Upper lobe of right lung (tissue), 1 donor: ENCODE measurements at regions not wholly inside any gene's neighbourhood (a gene's known extent, or its start where the extent isn't known, plus 50 kb on each side); places are given as distances from the start of the nearest gene placed in this dataset.
A peak's percentile ranks its signal among the peaks of the same experiment; 100 is the strongest.

Source experiments
- ATAC-seq: fragments of 200-7000 bp; cut with Tn5 transposase; one replicate; pipeline ENCODE4 v1.9.1; 2020; ENCODE audit warnings: mild to moderate bottlenecking, moderate library complexity
- DNase-seq: peaks from one replicate; pipeline ENCODE4 v3.0.0-alpha.2; 2020
- H3K27ac ChIP-seq: fragments of 200-600 bp; one replicate; pipeline ENCODE4 v1.8.0; 2022
- H3K27me3 ChIP-seq: fragments of 200-600 bp; one replicate; pipeline ENCODE4 v1.8.0; 2022; ENCODE audit warnings: mild to moderate bottlenecking
- H3K36me3 ChIP-seq: fragments of 200-600 bp; one replicate; pipeline ENCODE4 v1.8.0; 2022
- H3K4me1 ChIP-seq: fragments of 200-600 bp; one replicate; pipeline ENCODE4 v1.8.0; 2022
- H3K4me3 ChIP-seq: fragments of 200-600 bp; one replicate; pipeline ENCODE4 v1.8.0; 2022; ENCODE audit warnings: mild to moderate bottlenecking
- H3K9me3 ChIP-seq: fragments of 200-600 bp; one replicate; pipeline ENCODE4 v1.8.0; 2022
- CTCF ChIP-seq: fragments of 200-600 bp; IDR thresholded peaks from one replicate; pipeline ENCODE4 v1.8.0; 2022; ENCODE audit warnings: antibody characterized with exemption
- intact Hi-C: fragments of 100-400 bp; cut with DNase I; formaldehyde crosslinking; loops from one replicate; pipeline ENCODE4 v1.11.0; 2022
- donor health status: DM: no; HTN: yes; CAD: no; lungs with severe emphysema.

GRCh38 chr9:16329671-16330113 lies 540.8 kb downstream of the BNC2 start:
- Histone ChIP-seq H3K36me3 (no peaks in the 10 kb centered on the region), H3K4me1 (no peaks in the 10 kb centered on the region), H3K27ac (no peak overlapping the region), H3K9me3 (no peaks in the 10 kb centered on the region), H3K27me3 (no peaks in the 10 kb centered on the region), H3K4me3 (no peak overlapping the region)
- intact Hi-C loops, result no loop called here
- TF ChIP-seq CTCF, result no peak
- ATAC-seq (no peak), DNase-seq (no peak)

- H3K27me3 ChIP-seq, result no peaks in the 10 kb centered on the region
- H3K36me3 ChIP-seq, result no peaks in the 10 kb centered on the region
- no peaks in the 10 kb centered on the region for H3K9me3 ChIP-seq
- ATAC-seq (no peak), DNase-seq (no peak)
- H3K4me3 ChIP-seq, result no peak overlapping the region
- no peak for TF ChIP-seq CTCF
- no peaks in the 10 kb centered on the region for H3K4me1 ChIP-seq
- H3K27ac ChIP-seq, result no peak overlapping the region
- intact Hi-C loops, result no loop called here
These were observed 539.4 kb downstream of the BNC2 start for GRCh38 chr9:16331031-16331430.

- Histone ChIP-seq H3K9me3 (no peaks in the 10 kb centered on the region), H3K27ac (no peak overlapping the region), H3K36me3 (no peaks in the 10 kb centered on the region), H3K27me3 (no peaks in the 10 kb centered on the region), H3K4me3 (no peak overlapping the region), H3K4me1 (no peaks in the 10 kb centered on the region)
- DNase-seq (no peak), ATAC-seq (no peak)
- intact Hi-C loops, result no loop called here
- TF ChIP-seq CTCF, result no peak
These were observed 538.9 kb downstream of the BNC2 start for GRCh38 chr9:16331527-16331926.

- TF ChIP-seq CTCF, result no peak
- Histone ChIP-seq H3K4me1 (no peaks in the 10 kb centered on the region), H3K36me3 (no peaks in the 10 kb centered on the region), H3K4me3 (no peak overlapping the region), H3K9me3 (no peaks in the 10 kb centered on the region), H3K27me3 (no peaks in the 10 kb centered on the region), H3K27ac (no peak overlapping the region)
- ATAC-seq (peak; percentile 12), DNase-seq (no peak)
- intact Hi-C loops, result no loop called here
These were observed 536.8 kb downstream of the BNC2 start for GRCh38 chr9:16333691-16334090.

- intact Hi-C loops, result no loop called here
- ATAC-seq, result peak; percentile 61
These were observed 534.5 kb downstream of the BNC2 start for GRCh38 chr9:16335788-16336580.

More at GRCh38 chr9:16335788-16336580, 534.5 kb downstream of the BNC2 start:
- H3K27me3 ChIP-seq, result no peaks in the 10 kb centered on the region
- H3K4me1 ChIP-seq, result no peaks in the 10 kb centered on the region
- no peak for TF ChIP-seq CTCF
- no peak for DNase-seq
- H3K36me3 ChIP-seq, result no peaks in the 10 kb centered on the region
- no peaks in the 10 kb centered on the region for H3K9me3 ChIP-seq
- no peak overlapping the region for H3K27ac ChIP-seq
- no peak overlapping the region for H3K4me3 ChIP-seq
